A673 (cell line): ENCODE measurements at regions not wholly inside any gene's neighbourhood (a gene's known extent, or its start where the extent isn't known, plus 50 kb on each side); places are given as distances from the start of the nearest gene placed in this dataset.

ENCODE experiments used
- CTCF ChIP-seq: fragments of 300-800, 200-600 bp; sonication (generic); conservative IDR thresholded peaks from 2 replicates; pipeline ENCODE4 v1.5.1; 2017; ENCODE audit warnings: low read depth, mild to moderate bottlenecking, antibody characterized with exemption, low read length, moderate library complexity, mixed read lengths
- EZH2 ChIP-seq: fragments of 200-600 bp; sonication (generic); IDR thresholded peaks from 2 replicates; pipeline ENCODE4 v1.6.1; 2017; ENCODE audit warnings: borderline replicate concordance, low read depth, mild to moderate bottlenecking, mixed read lengths, antibody characterized with exemption, low read length; ENCODE audit not compliant: poor library complexity, severe bottlenecking

GRCh38 chr6:167768471-167769215, 58.1 kb upstream of the AFDN start:
- TF ChIP-seq CTCF: no peak
- no peak for TF ChIP-seq EZH2
